ENCODE measurements at regions not wholly inside any gene's neighbourhood (a gene's known extent, or its start where the extent isn't known, plus 50 kb on each side); places are given as distances from the start of the nearest gene placed in this dataset.

GRCh38 chr2:144258154-144258553 lies 261.8 kb downstream of the ZEB2 start:
- no peak for TF ChIP-seq ZNF274 (IDR thresholded peaks at IDR 0.05; ENCODE audit: low read depth, low read length)
- no peak for TF ChIP-seq SUZ12 (IDR thresholded peaks at IDR 0.05; ENCODE audit: extremely low read depth, insufficient read depth, insufficient read length)

Data from NT2/D1 (cell line).